ENCODE measurements at regions not wholly inside any gene's neighbourhood (a gene's known extent, or its start where the extent isn't known, plus 50 kb on each side); places are given as distances from the start of the nearest gene placed in this dataset.

GRCh38 chr16:9381905-9382304 is 290.5 kb downstream of the HAPSTR1 start:
- no peak for DNase-seq

GRCh38 chr16:9383281-9383680 is 291.8 kb downstream of the HAPSTR1 start:
- DNase-seq: no peak

DNA sequence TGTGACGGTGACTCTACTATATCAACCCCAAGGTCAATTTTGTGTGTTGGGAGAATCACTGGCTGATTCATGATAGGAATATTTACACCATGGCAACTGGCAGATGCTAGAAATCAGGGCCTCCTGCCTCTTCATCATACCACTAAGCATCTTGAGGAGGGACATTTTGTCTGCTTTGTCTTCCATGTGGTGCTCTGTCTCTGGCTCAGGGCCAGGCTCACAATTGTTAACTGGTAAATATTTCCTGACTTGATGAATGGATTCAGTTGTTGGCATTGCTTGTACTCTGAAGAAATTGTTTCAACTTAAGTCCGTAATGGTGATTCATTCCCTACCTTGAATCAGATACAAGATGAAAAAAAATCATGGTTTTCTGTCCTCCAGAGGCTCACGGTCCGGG is 292.7 kb downstream of the HAPSTR1 start:
- DNase-seq: no peak

DNA sequence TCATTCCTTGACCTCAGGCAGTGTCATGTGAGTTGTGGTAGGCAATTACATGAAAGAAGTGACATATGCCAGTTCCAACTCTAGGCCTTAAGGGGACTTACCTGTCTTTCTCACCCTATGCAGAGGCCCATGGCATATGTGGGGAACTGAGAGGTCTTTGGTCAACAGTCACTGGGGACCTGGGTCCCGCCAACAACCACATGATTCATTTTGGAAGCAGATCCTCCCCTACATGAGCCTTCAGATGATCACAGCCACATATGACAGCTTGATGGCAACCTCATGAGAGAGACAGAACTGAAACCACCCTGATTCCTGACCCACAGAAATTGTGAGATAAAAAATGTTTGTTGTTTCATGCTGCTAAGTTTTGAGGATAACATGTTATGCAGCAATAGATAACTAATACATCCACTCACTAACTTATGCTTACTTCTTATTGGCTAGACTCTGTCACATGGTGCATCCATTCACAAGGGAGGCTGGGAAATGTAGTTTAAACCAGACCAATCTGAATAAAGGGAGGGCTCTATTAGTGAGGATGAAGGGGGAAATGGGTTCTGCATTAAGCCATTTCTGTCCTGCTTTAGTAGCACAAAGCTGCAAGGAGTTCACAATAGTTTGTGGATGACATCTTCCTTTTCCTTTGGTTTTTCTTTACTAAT is 298.2 kb downstream of the HAPSTR1 start:
- no peak for DNase-seq

DNA sequence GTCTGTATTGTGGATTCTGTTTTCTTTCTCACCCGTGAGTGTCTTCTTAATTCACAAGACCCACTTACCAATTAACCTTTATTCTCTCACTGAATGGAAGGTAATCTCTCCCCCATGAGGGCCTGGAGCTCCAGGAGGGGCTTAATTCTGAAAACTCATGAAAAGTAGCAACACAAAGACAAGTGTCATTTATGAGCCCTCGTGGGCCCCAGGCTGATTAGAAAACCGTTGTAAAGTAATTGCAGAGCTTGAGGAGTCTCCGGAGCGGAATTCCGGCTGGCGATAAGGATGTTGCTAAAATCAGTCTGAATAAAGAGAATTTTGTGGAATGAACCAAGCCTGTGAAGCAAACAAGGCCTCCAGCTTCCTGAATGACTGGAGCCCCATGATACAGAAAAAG is 301.5 kb downstream of the HAPSTR1 start:
- no peak for DNase-seq

- DNase-seq: no peak
These were observed 302.1 kb downstream of the HAPSTR1 start for GRCh38 chr16:9393591-9393990.

DNA sequence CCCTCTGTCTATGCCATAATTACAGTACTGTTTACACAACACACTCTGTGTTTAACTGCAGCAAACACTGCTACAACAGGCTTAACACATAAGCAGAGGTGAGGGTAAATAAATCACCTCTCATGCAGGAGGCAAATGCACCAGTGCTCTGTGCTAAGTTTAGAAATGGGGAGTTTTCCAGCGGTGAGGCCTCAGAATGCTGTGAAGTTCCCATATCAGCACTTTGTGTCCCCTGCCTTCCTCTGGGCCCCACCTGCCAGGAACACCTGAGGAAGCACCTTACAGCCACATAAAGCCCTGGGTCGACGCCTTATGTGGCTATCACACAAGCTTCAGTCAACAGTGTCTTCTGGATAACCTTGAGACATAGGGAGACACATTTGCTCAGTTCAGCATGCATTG is 304.5 kb downstream of the HAPSTR1 start:
- no peak for DNase-seq

- no peak for DNase-seq
These were observed 308.1 kb downstream of the HAPSTR1 start for GRCh38 chr16:9399573-9399972.

GRCh38 chr16:9401173-9401572 is 309.7 kb downstream of the HAPSTR1 start:
- DNase-seq: no peak

DNA sequence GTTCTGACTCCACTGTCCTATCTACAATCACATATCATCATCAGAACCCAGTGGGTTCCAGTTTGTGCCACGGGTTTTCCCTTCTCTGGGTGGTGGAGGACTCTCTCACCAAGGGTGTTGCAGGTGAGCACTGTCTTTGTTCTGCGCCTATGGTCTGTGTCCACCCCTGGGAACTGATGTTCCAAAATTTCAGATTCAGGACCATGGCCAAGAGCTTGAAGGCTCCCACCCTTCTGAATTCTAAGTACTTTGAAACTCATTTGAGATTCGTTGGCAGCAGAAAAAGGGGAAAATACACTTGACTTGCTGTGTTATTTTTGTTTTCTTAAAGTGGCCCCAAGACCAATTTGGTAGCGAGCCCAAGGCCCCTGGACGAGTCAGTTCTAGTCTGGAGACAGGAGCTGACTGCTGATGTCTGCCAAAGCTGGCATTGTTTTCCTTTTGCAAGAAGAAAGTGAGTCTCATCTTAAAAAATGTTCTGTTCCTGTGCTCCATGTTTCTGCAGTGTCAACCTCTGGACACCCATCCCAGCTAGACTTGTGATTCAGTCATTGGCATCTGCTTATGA is 310.9 kb downstream of the HAPSTR1 start:
- no peak for DNase-seq

GRCh38 chr16:9404811-9405210 is 313.4 kb downstream of the HAPSTR1 start:
- DNase-seq: no peak

GRCh38 chr16:9406038-9406712 is 314.7 kb downstream of the HAPSTR1 start:
- DNase-seq: no peak

- DNase-seq: no peak
These were observed 315.8 kb downstream of the HAPSTR1 start for GRCh38 chr16:9407206-9407758.

DNA sequence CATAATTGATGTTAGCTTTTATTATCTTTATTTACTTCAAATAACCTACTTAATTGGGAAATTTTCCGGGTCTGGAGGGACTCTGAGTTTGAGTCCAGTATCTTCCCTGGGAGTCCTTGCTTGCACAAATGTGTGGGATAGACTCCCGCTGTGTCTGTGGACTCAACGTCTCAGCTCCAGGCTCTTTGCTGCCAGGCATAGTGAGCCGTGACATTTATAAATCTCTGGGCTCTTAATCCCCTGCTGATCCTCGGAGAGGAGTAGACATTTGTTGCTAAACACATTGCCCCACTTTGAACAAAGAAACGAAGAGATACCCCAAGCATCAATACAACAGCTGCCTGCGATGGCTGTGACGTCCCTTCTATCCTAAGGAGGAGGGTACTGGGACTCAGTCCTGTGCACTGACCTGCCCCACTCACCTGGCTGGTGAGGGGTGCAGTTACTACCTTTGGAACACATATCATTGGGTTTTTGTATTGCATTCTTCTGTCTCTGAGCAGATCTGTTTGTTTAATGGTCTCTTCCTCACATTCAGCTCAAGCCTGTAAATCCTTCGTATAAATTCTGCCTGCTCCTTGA is 316.9 kb downstream of the HAPSTR1 start:
- DNase-seq: no peak

DNA sequence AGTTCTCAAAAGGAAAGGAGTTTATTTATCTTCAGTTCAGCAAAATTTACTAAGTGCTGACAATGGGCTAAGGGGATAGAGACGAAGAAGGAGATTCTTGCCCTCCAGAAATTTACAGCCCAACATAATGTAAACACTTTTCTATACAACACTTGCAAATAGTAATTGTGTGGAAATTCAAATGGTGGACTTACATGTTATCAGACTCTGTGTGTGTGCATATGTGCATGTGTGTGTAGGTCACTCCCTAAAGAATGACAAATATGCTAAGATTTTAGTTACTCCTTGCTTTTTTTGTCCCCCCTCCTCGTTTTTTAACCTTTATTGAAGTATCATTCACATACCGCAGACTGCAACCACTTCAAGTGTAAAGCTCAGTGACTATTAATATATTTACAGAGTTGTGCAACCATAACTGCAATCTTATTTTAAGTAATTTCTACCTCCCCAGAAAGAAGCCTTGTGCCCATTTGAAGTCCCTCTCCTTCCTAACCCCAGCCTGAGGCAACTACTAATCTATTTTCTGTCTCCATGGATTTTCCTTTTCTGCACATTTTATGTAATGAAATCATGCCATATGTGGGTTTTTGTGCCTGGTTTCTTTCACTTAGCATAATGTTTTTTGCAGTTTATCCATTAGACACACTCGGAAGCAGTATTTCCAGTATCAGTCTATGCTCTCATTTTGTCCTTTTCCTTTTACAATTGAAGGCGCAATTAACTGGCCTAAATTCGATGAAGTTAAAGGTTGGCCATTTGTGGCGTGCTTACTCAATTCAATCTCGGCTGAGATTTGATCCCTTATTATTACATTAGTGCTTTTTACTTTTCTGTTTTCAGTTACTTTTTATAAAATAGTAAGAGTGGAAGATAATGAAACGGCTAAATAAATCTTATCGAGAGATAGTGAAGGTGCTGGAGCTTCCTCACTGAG is 318.4 kb downstream of the HAPSTR1 start:
- no peak for DNase-seq

GRCh38 chr16:9411426-9411825 is 320.0 kb downstream of the HAPSTR1 start:
- no peak for DNase-seq

GRCh38 chr16:9412031-9412914 is 320.8 kb downstream of the HAPSTR1 start:
- DNase-seq: no peak

- DNase-seq: no peak
These were observed 321.4 kb downstream of the HAPSTR1 start for GRCh38 chr16:9412915-9413264.

DNA sequence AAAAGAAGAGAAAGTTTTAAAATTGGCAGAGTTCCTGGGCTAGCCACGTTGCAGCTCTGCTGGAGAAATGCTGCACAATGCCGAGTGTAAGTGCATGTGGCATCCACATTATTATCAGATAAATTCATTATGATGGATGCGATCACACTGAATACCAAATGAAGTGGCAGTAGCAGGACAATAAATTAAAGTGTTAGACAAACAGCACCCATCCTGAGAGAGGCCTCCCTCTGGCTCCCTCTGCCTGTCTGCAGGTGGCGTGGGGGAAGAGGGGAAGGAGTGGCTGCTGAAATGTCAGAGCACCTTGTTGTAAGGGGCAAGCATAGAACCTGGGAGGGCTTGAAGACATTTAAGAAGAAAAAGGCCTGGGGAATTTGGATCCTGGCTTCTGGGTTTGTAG is 324.1 kb downstream of the HAPSTR1 start:
- no peak for DNase-seq

- no peak for DNase-seq
These were observed 326.5 kb downstream of the HAPSTR1 start for GRCh38 chr16:9417898-9418297.

- DNase-seq: no peak
These were observed 327.7 kb downstream of the HAPSTR1 start for GRCh38 chr16:9419161-9419560.
